PC-3 (cell line): ENCODE measurements at regions not wholly inside any gene's neighbourhood (a gene's known extent, or its start where the extent isn't known, plus 50 kb on each side); places are given as distances from the start of the nearest gene placed in this dataset.

Source experiments
- ATAC-seq: fragments of 200-7000 bp; cut with Tn5 transposase; 2 replicates; pipeline ENCODE4 v1.9.1; 2020; ENCODE audit warnings: mild to moderate bottlenecking, moderate library complexity
- BruUV-seq: library from RNA; stranded (reverse); fragments of 400-500 nt; replicated peaks from 2 replicates; lab custom pipeline; 2021; lab: Mats Ljungman, UMichigan
- CTCF ChIA-PET: fragments of 300-600 bp; sonication (Branson Sonifier 250); formaldehyde crosslinking; loops from one replicate; lab custom pipeline; 2022; ENCODE audit warnings: antibody characterized with exemption; lab: Charles Lee
- POLR2A ChIA-PET: fragments of 300-600 bp; sonication (Branson Sonifier 250); formaldehyde crosslinking; loops from one replicate; lab custom pipeline; 2022; ENCODE audit warnings: antibody characterized with exemption; ENCODE audit not compliant: unreplicated experiment; lab: Charles Lee
- DNase-seq: peaks from one replicate; pipeline ENCODE4 v3.0.0-alpha.2; 2015
- H2AFZ ChIP-seq: fragments of 300-600 bp; sonication (generic); 2 replicates; pipeline ENCODE4 v1.6.0; 2016; ENCODE audit warnings: antibody characterized with exemption, low read length
- H3F3A ChIP-seq: fragments of 300-600 bp; sonication (generic); one replicate; pipeline ENCODE4 v1.6.0; 2017; ENCODE audit warnings: antibody characterized with exemption, low read length, control low read depth, mild to moderate bottlenecking; ENCODE audit not compliant: unreplicated experiment
- H3K27ac ChIP-seq: fragments of 300-600 bp; sonication (generic); 2 replicates; pipeline ENCODE4 v1.5.1; 2016; ENCODE audit warnings: mild to moderate bottlenecking, low read length
- H3K27me3 ChIP-seq: fragments of 300-600 bp; sonication (generic); 2 replicates; pipeline ENCODE4 v1.6.1; 2016; ENCODE audit warnings: low read length, mixed read lengths
- H3K36me3 ChIP-seq: fragments of 300-600 bp; sonication (generic); 2 replicates; pipeline ENCODE4 v1.6.1; 2016; ENCODE audit warnings: low read depth, mixed run types, low read length, mixed read lengths
- H3K4me1 ChIP-seq: fragments of 300-600 bp; sonication (generic); 2 replicates; pipeline ENCODE4 v1.5.1; 2016; ENCODE audit warnings: low read length; ENCODE audit not compliant: insufficient read depth
- H3K4me2 ChIP-seq: fragments of 300-600 bp; sonication (generic); 2 replicates; pipeline ENCODE4 v1.6.0; 2016; ENCODE audit warnings: low read length
- H3K4me3 ChIP-seq: fragments of 300-600 bp; sonication (generic); 2 replicates; pipeline ENCODE4 v1.5.1; 2016; ENCODE audit warnings: mild to moderate bottlenecking, low read length, mixed read lengths
- H3K79me2 ChIP-seq: fragments of 300-600 bp; sonication (generic); 2 replicates; pipeline ENCODE4 v1.6.1; 2017; ENCODE audit warnings: low read length, mixed read lengths
- H3K9ac ChIP-seq: fragments of 300-600 bp; sonication (generic); 2 replicates; pipeline ENCODE4 v1.6.0; 2016; ENCODE audit warnings: mild to moderate bottlenecking, low read length
- H3K9me2 ChIP-seq: fragments of 300-600 bp; sonication (generic); replicated peaks from 2 replicates; pipeline ENCODE4 v1.6.1; 2016; ENCODE audit warnings: mixed run types, low read length, mixed read lengths
- H3K9me3 ChIP-seq: fragments of 300-600 bp; sonication (generic); 2 replicates; pipeline ENCODE4 v1.6.1; 2016; ENCODE audit warnings: low read length, mixed read lengths
- H4K20me1 ChIP-seq: fragments of 300-600 bp; sonication (generic); 2 replicates; pipeline ENCODE4 v1.6.1; 2016; ENCODE audit warnings: low read length, mixed read lengths
- CTCF ChIP-seq: fragments of 300-600 bp; sonication (generic); conservative IDR thresholded peaks from 2 replicates; pipeline ENCODE4 v1.5.1; 2017; ENCODE audit warnings: antibody characterized with exemption, low read depth, mild to moderate bottlenecking, low read length
- EZH2 ChIP-seq: fragments of 300-600 bp; sonication (generic); IDR thresholded peaks from one replicate; pipeline ENCODE4 v1.6.1; 2017; ENCODE audit warnings: antibody characterized with exemption, mild to moderate bottlenecking, low read length; ENCODE audit not compliant: unreplicated experiment
- EZH2phosphoT487 ChIP-seq: fragments of 300-600 bp; sonication (generic); IDR thresholded peaks from 2 replicates; pipeline ENCODE4 v1.6.1; 2018; ENCODE audit warnings: mild to moderate bottlenecking, antibody characterized with exemption, low read length, borderline replicate concordance
- intact Hi-C: fragments of 100-400 bp; cut with micrococcal nuclease; formaldehyde crosslinking; loops from 2 replicates; pipeline ENCODE4 v1.9.0; 2023

GRCh38 chr6:3591970-3592369 lies 135.1 kb upstream of the SLC22A23 start:
- ChIA-PET POLR2A (interaction anchor here (0.7 kb wide), 1 partner anchor 47 kb away, joined by 8 read pairs; no protein-coding TSS in a partner anchor), CTCF (no interaction called here)
- TF ChIP-seq CTCF = no peak
- no peak for TF ChIP-seq EZH2phosphoT487
- TF ChIP-seq EZH2 = no peak

DNA sequence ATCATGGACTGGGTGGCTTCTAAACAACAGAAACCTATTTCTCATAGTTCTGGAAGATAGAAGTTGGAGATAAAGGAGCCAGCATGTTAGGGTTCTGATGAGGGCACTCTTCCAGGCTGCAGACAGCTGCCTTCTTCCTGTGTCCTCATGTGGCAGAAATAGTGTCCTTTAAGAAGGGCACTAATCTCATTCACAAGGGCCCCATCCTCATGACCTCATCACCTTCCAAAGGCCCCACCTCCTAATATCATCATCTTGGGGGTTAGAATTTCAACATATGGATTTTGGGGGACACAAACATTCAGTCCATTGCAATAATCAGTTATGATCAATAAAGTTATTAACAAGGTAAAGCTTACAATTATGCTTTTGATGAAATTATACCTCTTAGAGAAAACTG lies 130.8 kb upstream of the SLC22A23 start:
- no peaks in the 10 kb centered on the region for H3K27me3 ChIP-seq
- DNase-seq (no peak), ATAC-seq (no peak)
- H3K36me3 ChIP-seq = no peaks in the 10 kb centered on the region
- H2AFZ ChIP-seq = no peak overlapping the region
- no peak overlapping the region for H3K9ac ChIP-seq
- intact Hi-C loops = no loop called here
- CTCF ChIA-PET = no interaction called here
- H3F3A ChIP-seq = peaks cover 8% of the 10 kb centered on the region
- H3K4me1 ChIP-seq = peaks cover 27% of the 10 kb centered on the region
- H3K9me2 ChIP-seq = no peaks in the 10 kb centered on the region
- H3K9me3 ChIP-seq = no peaks in the 10 kb centered on the region
- no peak overlapping the region for H3K4me3 ChIP-seq
- H3K4me2 ChIP-seq = no peak overlapping the region
- no peak overlapping the region for H3K27ac ChIP-seq
- H4K20me1 ChIP-seq = no peaks in the 10 kb centered on the region
- BruUV-seq = no TSS peak
- no peak for TF ChIP-seq CTCF
- TF ChIP-seq EZH2 = no peak
- TF ChIP-seq EZH2phosphoT487 = no peak
- H3K79me2 ChIP-seq = no peaks in the 10 kb centered on the region
- POLR2A ChIA-PET = no interaction called here

More at GRCh38 chr6:3591970-3592369, 135.1 kb upstream of the SLC22A23 start:
- no peak overlapping the region for H2AFZ ChIP-seq
- intact Hi-C loops = no loop called here
- DNase-seq (no peak), ATAC-seq (no peak)
- no peaks in the 10 kb centered on the region for H3K36me3 ChIP-seq
- peak overlapping the region; percentile 37 for H3K4me2 ChIP-seq
- 0 out of 2 replicates have a peak overlapping the region, but pooled peaks have one; percentile 1 for H3K9ac ChIP-seq
- H3K9me2 ChIP-seq = no peaks in the 10 kb centered on the region
- no peaks in the 10 kb centered on the region for H3K27me3 ChIP-seq
- no peaks in the 10 kb centered on the region for H4K20me1 ChIP-seq
- no peaks in the 10 kb centered on the region for H3K79me2 ChIP-seq
- no peak overlapping the region for H3K4me3 ChIP-seq
- no peaks in the 10 kb centered on the region for H3K9me3 ChIP-seq
- peak overlapping the region; percentile 62 for H3K27ac ChIP-seq
- BruUV-seq = no TSS peak
- peaks cover 8% of the 10 kb centered on the region for H3F3A ChIP-seq
- peaks cover 17% of the 10 kb centered on the region for H3K4me1 ChIP-seq

DNA sequence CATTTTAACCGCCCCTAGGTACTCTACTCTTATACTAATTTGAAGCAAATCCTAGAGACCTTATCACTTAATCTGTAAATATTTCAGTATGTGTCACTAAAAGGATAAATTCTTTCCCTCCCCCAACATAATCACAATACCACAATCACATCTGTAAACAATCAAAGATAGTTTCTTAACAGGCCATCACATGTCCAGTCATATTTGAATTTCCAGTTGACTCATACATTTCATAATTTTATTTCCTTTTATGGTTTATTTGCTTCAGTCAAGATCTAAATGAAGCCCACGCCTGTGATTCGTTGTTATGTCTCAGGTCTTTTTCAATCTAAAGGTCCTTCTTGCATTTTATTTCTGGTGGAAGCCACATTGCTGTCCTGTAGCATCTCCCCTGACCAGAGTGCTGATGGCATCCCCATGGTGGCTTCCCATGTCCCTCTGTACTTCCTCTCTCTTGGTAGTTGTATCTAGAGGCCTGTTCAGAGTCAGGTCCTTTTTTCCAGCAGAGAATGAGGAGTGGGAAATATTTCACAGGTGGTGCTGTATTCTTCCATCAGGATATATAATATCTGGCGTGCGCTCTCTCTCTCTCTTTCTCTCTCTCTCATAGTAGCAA lies 128.6 kb upstream of the SLC22A23 start:
- peak overlapping the region; percentile 37 for H3K27ac ChIP-seq
- ChIA-PET CTCF (no interaction called here), POLR2A (no interaction called here)
- no TSS peak for BruUV-seq
- no peaks in the 10 kb centered on the region for H3K36me3 ChIP-seq
- peaks cover 16% of the 10 kb centered on the region for H3K4me1 ChIP-seq
- TF ChIP-seq CTCF (no peak), EZH2phosphoT487 (no peak), EZH2 (no peak)
- no peaks in the 10 kb centered on the region for H3F3A ChIP-seq
- ATAC-seq = peak; percentile 88
- H3K9me2 ChIP-seq = no peaks in the 10 kb centered on the region
- intact Hi-C loops = loop anchor here (1.0 kb wide), 1 partner anchor 27 kb away; no protein-coding TSS in a partner anchor
- H3K9me3 ChIP-seq = no peaks in the 10 kb centered on the region
- H3K27me3 ChIP-seq = no peaks in the 10 kb centered on the region
- no peak overlapping the region for H2AFZ ChIP-seq
- no peaks in the 10 kb centered on the region for H3K79me2 ChIP-seq
- peak; percentile 94 for DNase-seq
- H3K4me3 ChIP-seq = no peak overlapping the region
- no peaks in the 10 kb centered on the region for H4K20me1 ChIP-seq
- H3K4me2 ChIP-seq = peak overlapping the region; percentile 42
- no peak overlapping the region for H3K9ac ChIP-seq
